ENCODE measurements at regions not wholly inside any gene's neighbourhood (a gene's known extent, or its start where the extent isn't known, plus 50 kb on each side); places are given as distances from the start of the nearest gene placed in this dataset.
"Not testable (repeated sequence)": the region's sequence is repeated elsewhere in the genome, so short reads cannot be mapped to it uniquely, and the experiment has no call there.

DNA sequence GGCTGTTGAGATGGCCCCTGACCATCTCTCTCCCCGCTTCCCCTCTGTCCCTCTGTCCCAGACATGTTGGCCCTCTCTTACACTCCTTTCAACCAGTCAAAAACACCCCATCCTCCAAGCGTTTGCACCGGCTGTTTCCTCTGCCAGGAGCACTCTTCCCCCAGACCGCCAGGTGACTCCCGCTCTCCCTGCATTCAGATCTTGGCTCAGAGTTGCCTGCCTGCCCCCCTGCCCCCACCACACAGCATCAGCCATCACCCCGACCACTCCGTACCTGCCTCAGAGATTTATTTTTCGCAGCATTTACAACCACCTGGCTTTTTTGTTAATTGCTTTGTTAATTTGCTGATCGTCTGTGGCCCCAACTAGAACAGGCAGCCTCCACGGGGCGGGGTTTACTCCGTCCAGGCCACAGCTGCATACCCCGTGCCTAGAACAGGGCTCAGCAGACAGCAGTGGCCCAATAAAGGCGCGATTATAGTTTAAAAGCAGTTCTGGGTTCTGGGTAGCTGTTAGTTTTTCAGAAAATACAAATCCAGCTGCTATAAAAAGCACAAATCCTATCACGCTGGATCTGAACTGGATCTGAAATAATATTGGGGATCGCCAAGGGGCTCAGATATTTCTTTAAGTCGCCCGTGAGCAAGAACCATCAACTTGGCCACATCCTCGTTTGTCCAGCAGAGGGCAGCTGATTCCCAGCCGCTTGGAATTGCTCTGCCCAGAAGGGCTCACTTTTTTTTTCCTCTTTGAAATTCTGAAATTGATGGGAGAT, 173.6 kb downstream of the IRF8 start:
- peak in 2 of 3 donors; percentile 51 to 73 for DNase-seq (ENCODE audit: low read depth in 2 of 3, low spot score in 2 of 3)

DNA sequence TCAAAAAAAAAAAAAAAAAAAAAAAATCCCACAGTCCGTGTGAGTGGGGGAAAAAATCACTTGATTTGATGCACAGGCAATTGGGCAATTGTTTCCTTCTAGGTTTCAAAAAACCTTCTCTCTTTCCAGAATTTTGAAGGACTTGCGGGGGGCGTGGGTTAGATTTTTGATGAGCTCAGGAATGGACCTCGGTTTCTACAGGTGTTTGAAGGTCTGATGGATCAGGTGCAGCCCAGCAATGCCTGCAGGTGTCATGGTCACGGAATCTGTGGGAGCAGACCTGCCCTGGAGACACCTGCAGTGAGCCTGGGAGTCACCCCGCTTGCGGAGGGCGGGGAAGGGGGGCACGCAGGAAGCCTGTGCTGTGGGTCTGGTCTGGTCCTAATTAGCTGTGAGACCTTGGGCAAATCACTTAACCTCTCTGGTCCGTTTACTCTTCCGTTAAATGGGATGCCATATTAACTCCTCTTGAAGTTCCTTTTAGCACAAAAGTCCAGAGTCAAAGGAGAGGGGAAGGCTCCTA, 174.2 kb downstream of the IRF8 start:
- DNase-seq (ENCODE audit: low read depth in 2 of 3, low spot score in 2 of 3) = no peak

DNA sequence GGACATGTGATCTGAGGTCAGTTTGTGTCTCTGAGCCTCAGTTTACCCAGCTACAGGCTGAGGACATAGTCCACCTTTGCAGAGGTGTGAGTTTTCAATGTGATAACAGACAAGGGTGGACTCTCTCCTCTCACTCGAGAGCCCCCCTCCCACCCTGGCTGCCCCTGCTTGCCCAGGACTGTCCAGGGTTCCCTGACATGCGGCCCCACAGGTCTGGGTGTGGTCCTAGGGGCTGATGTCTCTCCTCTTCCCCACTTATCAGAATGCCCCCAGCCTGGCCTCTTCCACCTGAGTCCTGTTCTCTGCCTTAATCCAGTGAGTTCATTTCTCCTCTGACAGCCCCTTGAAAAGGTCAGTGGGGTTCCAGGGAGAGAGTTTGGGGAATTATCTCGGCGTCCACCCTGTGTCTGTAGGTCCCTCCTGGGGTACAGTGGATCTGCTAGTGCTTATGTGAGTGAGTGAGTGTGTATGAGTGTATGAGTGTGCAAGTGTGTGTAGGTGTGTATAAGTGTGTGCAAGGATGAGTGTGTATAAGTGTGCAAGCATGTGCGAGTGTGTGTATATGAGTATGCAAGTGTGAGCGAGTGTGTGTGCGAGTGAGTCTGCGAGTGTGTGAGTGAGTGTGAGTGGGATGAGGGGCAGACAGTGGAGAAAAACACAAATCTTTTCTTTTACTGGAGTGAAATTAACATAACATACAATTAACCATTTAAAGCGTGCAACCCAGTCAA, 175.0 kb downstream of the IRF8 start:
- DNase-seq (ENCODE audit: low read depth in 2 of 3, low spot score in 2 of 3) = no peak

DNA sequence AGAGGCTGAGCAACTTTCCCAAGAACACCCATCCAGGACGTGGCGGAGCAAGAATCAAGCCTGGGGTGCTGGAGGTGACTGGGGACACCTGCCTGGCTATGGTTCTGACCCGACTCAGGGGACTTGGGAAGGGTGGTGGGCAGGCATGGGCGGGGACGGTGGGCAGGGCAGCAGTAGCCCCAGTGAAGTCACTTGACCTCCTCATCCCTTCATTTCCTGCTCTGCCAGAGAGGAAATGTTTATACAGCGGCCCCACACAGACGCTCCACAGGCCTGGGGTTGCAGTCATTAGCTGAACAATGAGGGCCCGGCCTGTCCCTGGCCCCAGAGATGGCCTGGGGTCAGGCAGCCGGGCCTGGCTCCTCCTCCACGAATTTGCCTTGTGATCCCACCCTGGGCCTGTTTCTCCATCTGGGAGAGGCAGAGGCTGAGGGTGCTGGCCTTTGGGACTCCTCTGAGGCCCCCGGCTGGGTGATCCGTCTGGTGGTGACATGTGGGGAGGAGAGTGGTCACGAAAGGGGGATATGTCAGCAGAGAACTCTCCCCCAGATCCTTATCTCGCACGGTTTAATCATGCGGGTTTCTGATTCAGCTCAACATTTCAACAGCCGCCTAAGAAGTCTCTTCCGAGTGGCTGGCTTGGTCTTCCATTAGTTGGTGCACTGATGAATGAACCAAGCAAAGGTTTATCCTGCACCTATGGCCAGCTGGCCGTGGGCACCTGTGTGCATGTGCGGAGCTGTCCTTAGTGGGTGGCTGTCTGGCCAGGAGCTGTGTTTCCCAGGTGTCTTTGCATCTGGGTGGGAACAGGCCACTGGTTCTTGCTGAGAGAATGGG, 175.9 kb downstream of the IRF8 start:
- no peak for DNase-seq (ENCODE audit: low read depth in 2 of 3, low spot score in 2 of 3)

DNA sequence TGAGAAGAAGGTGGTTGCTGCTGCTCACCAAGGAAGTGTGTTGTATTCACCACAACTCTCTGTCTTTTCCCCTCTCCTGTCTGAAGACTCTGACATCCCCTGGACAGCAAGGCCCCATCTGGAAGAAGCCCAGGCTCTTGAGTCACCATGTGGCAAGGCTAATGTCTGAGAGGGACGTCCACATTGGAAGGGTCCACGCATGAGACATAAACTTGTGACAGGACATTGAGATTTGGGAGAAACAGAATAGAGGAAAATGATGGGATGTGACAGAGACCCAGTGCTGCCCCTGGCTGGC, 176.5 kb downstream of the IRF8 start:
- DNase-seq (ENCODE audit: low read depth in 2 of 3, low spot score in 2 of 3) = no peak

DNA sequence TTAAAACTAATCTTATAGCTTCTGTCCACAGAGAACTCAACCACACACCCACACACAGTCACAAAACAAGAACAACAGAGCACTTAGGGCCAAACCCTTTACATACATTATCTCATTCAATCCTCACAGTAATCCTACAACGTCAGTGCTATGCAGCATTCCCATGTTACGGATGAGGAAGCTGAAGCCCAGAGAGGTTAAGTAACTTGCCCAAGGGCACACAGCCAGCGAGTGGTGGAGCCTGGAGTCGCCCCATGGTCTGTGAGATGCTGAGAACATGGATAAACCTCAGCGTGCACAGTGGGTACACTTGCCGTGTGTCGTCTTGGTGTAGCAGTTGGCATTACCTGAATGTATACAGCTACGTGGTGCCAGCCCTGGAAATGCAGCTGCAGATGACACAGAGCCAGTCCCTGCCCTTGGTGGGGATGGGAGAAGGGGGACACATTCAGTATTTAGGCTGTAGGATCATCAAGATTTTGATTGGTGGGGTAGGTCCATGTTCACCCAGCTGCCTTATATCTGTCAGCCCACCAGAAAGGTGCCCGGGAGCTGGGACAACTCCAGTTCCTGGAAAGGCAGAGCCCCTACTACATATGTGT, 177.0 kb downstream of the IRF8 start:
- no peak for DNase-seq (ENCODE audit: low read depth in 2 of 3, low spot score in 2 of 3)

DNA sequence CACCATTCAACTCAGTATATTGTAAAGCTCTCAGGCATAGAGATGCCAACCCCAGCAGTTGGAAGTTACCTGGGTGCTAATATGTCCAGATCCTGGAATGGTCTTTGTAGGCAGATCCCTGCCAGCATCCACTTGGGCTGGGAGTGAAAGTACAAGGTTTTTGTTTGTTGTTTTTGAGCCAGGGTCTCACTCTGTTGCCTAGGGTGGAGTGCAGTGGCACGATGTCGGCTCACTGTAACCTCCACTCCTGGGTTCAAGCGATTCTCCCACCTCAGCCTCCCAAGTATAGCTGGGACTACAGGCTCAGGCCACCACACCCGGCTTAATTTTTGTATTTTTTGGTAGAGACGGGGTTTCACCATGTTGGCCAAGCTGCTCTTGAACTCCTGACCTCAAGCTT, 177.6 kb downstream of the IRF8 start:
- DNase-seq (ENCODE audit: low read depth in 2 of 3, low spot score in 2 of 3) = no peak

DNA sequence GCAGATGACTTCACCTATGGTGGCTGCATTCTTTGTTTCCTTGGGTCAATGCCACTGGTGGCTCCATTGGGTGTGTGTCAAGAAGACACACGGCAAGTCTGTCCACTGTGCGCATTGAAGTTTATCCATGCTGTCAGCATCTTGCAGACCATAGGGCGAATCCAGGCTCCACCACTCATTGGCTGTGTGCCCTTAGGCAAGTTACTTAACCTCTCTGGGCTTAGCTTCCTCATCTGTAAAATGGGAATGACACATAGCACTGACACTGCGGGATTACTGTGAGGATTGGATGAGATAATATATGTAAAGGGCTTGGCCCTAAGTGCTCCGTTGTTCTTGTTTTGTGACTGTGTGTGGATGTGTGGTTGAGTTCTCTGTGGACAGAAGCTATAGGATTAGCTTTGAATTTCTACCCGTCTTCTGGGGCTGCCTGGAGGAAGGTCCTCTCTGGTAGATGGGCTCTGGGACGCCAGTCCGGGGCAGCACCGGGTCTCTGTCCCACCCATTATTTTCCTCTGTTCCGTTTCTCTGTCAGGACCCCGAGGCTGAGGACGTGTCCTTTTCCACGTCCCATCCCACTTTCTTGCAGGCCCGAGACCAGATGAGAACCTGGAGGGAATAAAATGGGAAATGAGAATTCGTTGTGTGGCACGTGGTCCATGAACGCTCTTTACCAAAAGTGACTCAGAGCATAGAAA, 178.4 kb downstream of the IRF8 start:
- DNase-seq (ENCODE audit: low read depth in 2 of 3, low spot score in 2 of 3) = no peak

DNA sequence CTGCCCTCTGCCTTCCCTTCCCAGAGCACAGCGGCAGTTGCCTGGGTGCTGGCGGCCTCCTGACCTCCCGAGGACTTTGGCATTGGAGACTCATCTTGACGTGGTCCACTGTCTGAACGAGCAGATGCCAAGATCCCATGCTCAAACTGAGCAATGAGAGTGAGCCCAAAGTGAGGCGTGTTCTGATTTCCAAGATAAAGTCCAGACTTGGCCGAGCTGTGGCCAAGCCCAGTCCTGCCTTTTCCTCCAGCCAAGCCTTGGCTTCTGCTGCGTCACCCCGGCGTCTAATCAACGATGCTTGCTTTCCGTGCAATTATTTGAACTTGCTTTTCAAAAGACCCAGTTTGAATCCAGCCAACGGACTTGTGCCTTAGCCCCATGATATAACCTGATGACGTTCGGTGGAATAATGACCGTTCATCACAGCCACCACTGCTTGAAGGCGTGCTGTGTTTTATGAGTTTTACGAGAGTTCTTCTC, 179.2 kb downstream of the IRF8 start:
- no peak for DNase-seq (ENCODE audit: low read depth in 2 of 3, low spot score in 2 of 3)

DNA sequence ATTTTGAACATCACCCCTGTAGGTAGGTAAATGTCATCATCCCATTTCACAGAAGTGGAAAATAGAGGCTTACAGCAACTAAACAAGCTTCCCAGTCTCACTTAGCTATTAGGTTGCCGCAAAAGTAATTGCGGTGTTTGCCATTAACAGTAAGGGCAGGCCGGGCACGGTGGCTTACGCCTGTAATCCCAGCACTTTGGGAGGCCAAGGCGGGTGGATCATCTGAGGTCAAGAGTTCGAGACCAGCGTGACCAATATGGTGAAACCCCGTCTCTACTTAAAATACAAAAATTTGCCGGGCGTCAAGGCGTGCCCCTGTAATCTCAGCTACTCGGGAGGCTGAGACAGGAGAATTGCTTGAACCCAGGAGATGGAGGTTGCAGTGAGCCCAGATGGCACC, 179.7 kb downstream of the IRF8 start:
- DNase-seq (ENCODE audit: low read depth in 2 of 3, low spot score in 2 of 3) = not testable (repeated sequence)

DNA sequence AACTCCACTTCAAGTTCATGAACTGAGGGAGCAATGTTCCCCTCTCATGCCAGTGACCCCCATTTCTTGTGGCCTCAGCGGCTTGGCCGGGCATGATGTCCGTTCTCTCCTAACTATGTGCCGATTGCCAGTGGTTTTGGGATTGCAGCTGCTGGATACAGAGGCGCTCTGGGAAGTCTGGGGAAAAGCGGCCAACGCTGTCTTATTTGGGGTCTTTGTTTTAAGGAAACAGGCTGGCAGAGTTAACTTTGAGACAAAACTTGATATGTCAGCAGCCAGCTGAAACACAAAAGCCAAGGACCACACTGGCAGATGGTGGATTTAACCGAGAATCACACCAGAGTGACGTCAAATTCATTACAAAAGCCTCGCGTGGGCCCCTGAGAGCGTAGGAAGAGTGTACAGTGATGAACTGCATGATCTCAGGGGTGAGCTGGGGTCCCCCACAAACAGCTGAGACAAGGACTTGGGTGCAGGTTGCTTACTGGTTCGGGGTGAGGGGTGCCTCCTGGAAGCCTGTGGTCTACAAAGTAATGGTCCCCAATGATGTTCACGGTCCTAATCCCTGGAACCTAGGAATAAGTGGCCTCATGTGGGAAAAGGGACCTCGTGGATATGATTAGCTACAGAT, 180.4 kb downstream of the IRF8 start:
- no peak for DNase-seq (ENCODE audit: low read depth in 2 of 3, low spot score in 2 of 3)

DNA sequence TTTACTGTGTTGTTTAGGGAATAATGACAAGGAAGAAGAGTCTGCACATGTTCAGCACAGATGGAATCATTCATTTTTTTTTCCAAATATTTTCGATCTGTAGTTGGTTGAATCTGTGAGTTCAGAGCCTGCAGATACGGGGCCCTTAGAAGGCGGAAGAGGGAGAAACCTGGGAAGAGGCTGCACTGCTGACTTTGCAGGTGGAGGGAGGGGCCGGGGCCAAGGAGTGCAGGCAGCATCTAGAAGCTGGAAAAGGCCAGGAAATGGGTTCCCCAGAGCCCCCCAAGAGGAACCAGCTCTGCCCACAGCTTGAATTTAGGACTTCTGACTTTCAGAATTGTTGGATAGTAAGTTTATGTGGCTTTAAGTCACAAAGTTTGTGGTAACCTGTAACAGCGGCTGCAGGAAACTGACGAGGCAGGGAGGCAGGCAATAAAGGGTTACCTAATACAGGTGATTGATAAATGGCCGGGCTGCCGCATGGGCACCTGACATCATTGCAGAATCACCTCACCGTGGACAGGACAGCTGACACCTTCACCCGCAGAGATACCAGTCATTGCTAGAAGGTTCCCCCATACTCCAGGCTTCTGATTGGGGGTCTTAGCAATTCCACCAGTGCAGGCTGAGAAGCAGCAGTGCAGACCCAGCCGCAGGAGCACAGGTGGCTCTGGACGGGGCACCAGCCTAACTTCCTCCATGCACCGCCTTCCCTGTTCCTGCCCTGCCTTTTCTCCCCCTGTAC, 181.3 kb downstream of the IRF8 start:
- DNase-seq (ENCODE audit: low read depth in 2 of 3, low spot score in 2 of 3) = no peak

DNA sequence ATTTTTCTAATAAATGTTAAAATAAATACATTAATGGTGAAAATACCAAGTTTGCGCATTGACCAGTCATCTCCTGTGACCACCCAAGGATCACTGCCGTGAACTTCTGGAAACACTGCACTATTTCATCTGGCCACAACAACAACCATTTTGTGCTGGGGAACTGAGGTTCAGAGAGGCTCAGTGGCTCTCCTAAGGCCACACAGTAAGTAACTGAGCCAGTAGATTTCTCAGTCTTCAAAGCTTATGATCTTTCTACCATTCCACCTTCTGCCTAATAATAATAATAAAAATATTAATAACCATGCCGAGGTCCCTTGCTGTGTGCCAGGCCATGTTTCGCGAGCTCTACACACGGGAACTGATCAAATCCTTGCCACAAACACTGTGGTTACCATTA, 182.0 kb downstream of the IRF8 start:
- no peak for DNase-seq (ENCODE audit: low read depth in 2 of 3, low spot score in 2 of 3)

DNA sequence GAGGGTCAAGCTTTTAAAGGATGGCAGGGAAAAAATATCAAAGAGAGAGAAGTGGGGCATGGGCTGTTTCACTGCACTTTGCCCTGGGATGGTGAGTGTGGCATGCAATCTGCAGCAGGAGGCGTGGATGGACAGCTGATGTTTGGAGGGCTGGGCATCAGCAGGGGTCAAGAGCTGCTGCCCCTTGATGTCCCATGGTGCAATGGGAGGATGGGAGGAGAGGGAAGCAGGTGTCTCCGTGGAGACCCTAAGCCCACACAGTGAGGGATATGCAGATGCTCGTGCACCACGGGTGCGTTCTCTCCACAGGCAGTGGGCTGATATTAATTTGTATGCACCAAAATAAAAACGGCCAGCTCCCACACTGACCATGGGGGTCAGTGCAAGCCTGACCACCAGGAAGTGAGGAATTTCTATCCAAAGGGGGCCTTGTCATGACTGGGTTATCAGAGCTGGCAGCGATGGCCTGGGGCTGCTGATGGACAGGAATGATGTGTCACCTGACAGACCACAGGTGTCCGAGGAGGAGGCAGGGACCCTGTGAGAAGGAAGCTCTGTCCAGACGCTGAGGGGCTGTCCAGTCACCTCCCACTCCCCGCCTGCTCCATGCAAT, 183.6 kb downstream of the IRF8 start:
- no peak for DNase-seq (ENCODE audit: low read depth in 2 of 3, low spot score in 2 of 3)

DNA sequence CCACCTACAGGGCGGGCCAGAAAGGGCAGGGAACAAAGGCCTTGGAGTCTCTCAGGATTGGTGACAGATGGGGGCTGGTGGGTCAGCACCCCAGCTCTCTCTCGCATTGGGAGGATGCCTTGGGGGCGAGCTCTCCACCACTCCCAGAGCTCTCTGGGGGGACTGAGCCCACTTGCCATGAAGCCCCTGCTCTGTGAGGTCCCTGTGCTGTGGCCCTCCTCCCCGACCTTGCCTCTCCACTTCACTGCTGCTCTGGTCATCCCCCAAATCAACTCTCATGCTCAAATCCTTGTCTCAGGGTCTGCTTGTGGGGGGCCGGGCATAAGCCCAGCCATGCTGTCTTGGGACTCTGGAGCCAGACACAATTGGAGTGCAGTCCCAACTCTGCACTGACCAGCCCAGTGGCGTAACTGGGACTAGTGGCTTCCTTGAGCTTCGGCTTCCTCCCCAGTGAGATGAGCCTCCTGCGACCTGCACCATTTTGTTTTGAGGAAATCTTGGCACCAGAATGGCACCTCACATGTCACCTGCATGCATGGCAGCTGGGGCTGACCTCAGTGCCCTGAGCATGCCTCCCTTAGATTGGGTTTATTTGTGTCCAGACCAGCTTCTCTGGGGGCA, 184.5 kb downstream of the IRF8 start:
- DNase-seq (ENCODE audit: low read depth in 2 of 3, low spot score in 2 of 3) = no peak

DNA sequence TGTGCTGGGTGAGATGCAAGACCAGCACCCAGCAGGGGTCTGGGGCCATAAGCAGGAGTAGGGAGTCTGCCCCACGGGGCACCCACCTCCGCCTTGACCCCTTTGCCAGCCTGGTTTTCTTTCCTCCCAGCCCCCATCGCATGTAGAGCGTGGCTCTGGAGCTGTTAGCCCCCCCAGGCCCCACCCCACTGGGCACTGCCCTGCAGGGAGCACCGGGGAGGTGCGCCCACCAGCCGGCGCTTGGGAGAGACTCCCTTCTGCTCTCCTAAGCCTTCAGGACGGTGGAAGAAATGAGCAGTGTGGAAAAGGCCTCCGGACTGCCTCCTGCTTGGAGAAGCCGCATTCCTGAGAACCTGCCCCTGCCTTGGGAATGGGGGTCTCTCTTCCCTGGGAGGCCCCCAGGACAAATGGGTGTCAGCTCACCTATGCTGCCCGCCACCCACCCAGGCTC, 186.2 kb downstream of the IRF8 start:
- DNase-seq (ENCODE audit: low read depth in 2 of 3, low spot score in 2 of 3) = no peak

DNA sequence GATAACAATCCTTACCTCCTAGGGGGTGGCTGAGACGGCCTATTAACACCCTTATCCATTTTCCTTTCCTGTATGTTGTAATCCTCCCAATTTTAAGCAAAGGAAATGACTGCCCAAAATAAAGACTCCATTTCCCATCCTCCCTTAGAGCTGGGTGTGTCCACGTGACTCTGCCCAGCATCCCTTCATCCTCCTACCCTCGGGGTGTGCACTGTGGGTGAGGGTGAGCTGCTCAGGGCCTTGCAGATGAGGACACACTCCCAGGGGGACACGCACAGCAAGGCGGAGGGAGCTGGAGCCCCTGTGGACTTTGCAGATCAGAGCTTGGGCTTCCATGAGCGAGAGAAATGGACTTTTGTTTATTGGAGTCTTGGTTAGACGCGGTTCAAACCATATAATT, 186.8 kb downstream of the IRF8 start:
- DNase-seq (ENCODE audit: low read depth in 2 of 3, low spot score in 2 of 3) = no peak

DNA sequence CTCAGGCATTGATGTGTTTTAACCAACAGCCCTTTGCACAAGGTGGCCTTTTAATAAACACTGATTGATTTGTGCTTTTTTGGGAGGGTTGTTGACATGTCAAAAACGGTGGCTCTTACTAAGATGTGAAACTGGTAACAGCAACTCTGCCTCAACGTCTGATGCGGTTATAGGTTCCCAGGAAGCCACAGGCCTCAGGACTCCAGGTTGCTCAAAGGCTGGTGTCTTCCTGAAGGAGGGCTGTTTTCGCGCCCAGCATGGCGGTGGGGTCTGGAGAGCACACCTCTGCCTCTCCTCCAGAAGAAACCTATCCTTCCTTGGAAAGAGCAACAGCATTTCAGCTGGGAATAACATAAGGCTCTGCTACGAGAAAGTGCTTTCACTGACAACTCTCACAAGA, 187.5 kb downstream of the IRF8 start:
- DNase-seq (ENCODE audit: low read depth in 2 of 3, low spot score in 2 of 3) = no peak

Measured in hematopoietic multipotent progenitor cell (in vitro differentiated cells).